ENCODE measurements at regions not wholly inside any gene's neighbourhood (a gene's known extent, or its start where the extent isn't known, plus 50 kb on each side); places are given as distances from the start of the nearest gene placed in this dataset.

DNA sequence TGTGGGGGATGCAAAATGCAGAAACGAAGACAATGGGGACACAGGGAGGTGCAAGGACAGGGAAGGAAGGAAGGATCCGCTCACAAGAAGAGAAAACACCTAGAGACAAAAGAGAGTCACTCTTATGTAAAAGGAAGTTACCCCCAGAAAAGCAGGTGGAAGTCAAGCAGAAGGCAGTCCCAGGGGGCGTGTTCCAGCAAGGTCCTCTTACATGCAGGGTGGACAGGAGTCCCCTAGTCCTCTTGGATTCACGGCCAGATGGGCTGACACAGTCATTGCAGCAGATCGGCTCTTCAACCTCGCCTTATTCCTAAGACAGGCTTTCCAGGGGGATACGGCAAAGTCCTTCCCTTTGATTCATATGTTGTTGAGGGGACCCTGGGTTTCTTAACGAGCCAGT, 83.9 kb upstream of the SPATA13 start:
- Histone ChIP-seq H3K9me3 (ENCODE audit: control insufficient read depth in 2 of 3, low read length in 3 of 3) (no peaks in the 10 kb centered on the region), H3K27me3 (ENCODE audit: control insufficient read depth in 2 of 2, insufficient read depth in 2 of 2, low read length in 2 of 2) (no peaks in the 10 kb centered on the region), H3K4me3 (ENCODE audit: low read length) (no peak overlapping the region), H3K4me1 (ENCODE audit: control insufficient read depth in 2 of 2, insufficient read depth in 2 of 2, low read length in 2 of 2) (no peaks in the 10 kb centered on the region), H3K27ac (ENCODE audit: low read depth, low read length) (no peak overlapping the region), H3K36me3 (ENCODE audit: control insufficient read depth in 2 of 3, insufficient read depth in 3 of 3, low read length in 3 of 3) (no peaks in the 10 kb centered on the region)
- DNase-seq (no peak), ATAC-seq (no peak)
- ChIA-PET POLR2A (no interaction called here), CTCF (no interaction called here)
- Mint-ChIP-seq H3K27me3 (peaks cover 0 to 12% (median 3%) of the 10 kb centered on the region in 5 donors), H3K36me3 (no peaks in the 10 kb centered on the region), H3K4me1 (peaks cover 0 to 10% (median 3%) of the 10 kb centered on the region in 7 donors), H3K27ac (no peak overlapping the region), H3K4me3 (peak overlapping the region in 1 of 10 donors; percentile 43), H3K9me3 (no peaks in the 10 kb centered on the region)
- intact Hi-C loops (cut with micrococcal nuclease): no loop called here

DNA sequence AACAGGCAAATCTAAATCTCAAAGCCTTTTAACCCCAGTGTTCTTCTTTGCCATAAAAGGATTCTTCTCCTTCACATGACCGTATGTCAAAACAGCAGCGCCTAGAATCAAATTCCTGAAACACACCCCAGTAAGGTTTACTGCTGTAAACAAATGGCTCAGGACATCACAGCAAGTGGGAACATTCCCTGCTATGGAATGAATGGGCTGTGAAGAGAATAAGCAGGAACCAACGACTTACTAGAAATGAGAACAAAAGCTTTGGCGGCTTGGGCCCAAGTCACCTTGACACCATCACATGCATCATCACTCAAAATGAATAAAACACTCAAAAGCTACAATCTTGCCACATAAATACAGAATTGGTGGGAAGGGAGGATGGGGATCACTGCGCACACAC, 80.4 kb upstream of the SPATA13 start:
- Mint-ChIP-seq H3K4me1 (peaks cover 0 to 6% (median 3%) of the 10 kb centered on the region in 7 donors), H3K27me3 (peaks cover 0 to 7% (median 0%) of the 10 kb centered on the region in 5 donors), H3K36me3 (no peaks in the 10 kb centered on the region), H3K4me3 (no peak overlapping the region), H3K27ac (no peak overlapping the region), H3K9me3 (no peaks in the 10 kb centered on the region)
- Histone ChIP-seq H3K4me3 (ENCODE audit: low read length) (no peak overlapping the region), H3K9me3 (ENCODE audit: control insufficient read depth in 2 of 3, low read length in 3 of 3) (no peaks in the 10 kb centered on the region), H3K27me3 (ENCODE audit: control insufficient read depth in 2 of 2, insufficient read depth in 2 of 2, low read length in 2 of 2) (no peaks in the 10 kb centered on the region), H3K4me1 (ENCODE audit: control insufficient read depth in 2 of 2, insufficient read depth in 2 of 2, low read length in 2 of 2) (no peaks in the 10 kb centered on the region), H3K27ac (ENCODE audit: low read depth, low read length) (no peak overlapping the region), H3K36me3 (ENCODE audit: control insufficient read depth in 2 of 3, insufficient read depth in 3 of 3, low read length in 3 of 3) (no peaks in the 10 kb centered on the region)
- no peak for ATAC-seq
- intact Hi-C loops (cut with micrococcal nuclease): no loop called here
- CTCF ChIA-PET: no interaction called here
- POLR2A ChIA-PET: no interaction called here
- no peak for DNase-seq

DNA sequence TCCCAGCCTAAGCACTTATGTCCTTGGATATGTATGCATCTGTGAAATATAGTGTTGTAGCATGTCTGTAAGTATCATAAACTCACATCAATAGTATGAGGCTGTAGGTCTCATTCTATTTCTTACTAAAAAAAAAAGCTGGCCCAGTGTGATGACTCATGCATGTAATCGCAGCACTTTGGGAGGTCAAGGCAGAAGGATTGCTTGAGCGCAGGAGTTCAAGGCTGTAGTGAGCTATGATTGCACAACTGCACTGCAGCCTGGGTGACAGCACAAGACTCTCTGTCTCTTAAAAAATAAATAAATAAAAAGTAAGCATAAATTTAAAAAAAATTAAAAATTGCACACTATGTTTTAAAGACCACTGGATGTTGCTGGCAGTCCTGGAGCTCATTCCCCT, 79.1 kb upstream of the SPATA13 start:
- H3K27me3 Mint-ChIP-seq: peaks cover 0 to 9% (median 3%) of the 10 kb centered on the region in 5 donors
- no peak overlapping the region for H3K4me3 ChIP-seq (ENCODE audit: low read length)
- ATAC-seq (no peak), DNase-seq (no peak)
- no peaks in the 10 kb centered on the region for H3K27me3 ChIP-seq (ENCODE audit: control insufficient read depth in 2 of 2, insufficient read depth in 2 of 2, low read length in 2 of 2)
- H3K4me3 Mint-ChIP-seq: no peak overlapping the region
- ChIA-PET CTCF (interaction anchor here (0.6 kb wide), 1 partner anchor 123 kb away, joined by 3 read pairs; no protein-coding TSS in a partner anchor), POLR2A (no interaction called here)
- H3K27ac Mint-ChIP-seq: peak overlapping the region in 1 of 9 donors; percentile 60
- no peaks in the 10 kb centered on the region for H3K36me3 Mint-ChIP-seq
- H3K9me3 ChIP-seq (ENCODE audit: control insufficient read depth in 2 of 3, low read length in 3 of 3): no peaks in the 10 kb centered on the region
- no peaks in the 10 kb centered on the region for H3K36me3 ChIP-seq (ENCODE audit: control insufficient read depth in 2 of 3, insufficient read depth in 3 of 3, low read length in 3 of 3)
- intact Hi-C loops (cut with micrococcal nuclease): no loop called here
- no peaks in the 10 kb centered on the region for H3K9me3 Mint-ChIP-seq
- H3K4me1 ChIP-seq (ENCODE audit: control insufficient read depth in 2 of 2, insufficient read depth in 2 of 2, low read length in 2 of 2): no peaks in the 10 kb centered on the region
- peaks cover 0 to 3% (median 2%) of the 10 kb centered on the region in 7 donors for H3K4me1 Mint-ChIP-seq
- H3K27ac ChIP-seq (ENCODE audit: low read depth, low read length): no peak overlapping the region

DNA sequence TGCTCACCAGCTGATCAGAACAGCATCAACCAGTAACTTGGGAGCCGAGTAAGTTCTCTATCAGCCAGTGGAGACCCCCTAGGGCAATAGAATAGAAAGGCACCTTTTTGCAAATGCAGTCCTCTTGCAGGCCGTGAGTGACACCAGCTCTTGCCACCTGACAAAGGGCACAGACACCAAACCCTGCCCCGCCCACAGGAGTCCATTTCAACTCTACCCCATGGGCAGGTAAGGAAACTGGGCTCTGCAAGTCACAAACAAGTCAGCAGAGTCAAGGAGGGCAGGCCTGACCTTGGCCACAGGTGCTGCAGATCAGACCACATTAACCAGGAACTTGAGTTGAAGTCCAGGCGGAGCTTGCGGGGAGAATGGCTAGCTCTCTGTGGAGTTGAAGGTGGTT, 77.4 kb upstream of the SPATA13 start:
- Mint-ChIP-seq H3K36me3 (no peaks in the 10 kb centered on the region), H3K4me1 (no peaks in the 10 kb centered on the region), H3K27me3 (peaks cover 0 to 13% (median 3%) of the 10 kb centered on the region in 5 donors), H3K4me3 (no peak overlapping the region), H3K9me3 (no peaks in the 10 kb centered on the region), H3K27ac (no peak overlapping the region)
- ChIA-PET CTCF (interaction anchor here (0.8 kb wide), 1 partner anchor 445 kb away, joined by 3 read pairs; no protein-coding TSS in a partner anchor), POLR2A (no interaction called here)
- ATAC-seq: no peak
- Histone ChIP-seq H3K4me1 (ENCODE audit: control insufficient read depth in 2 of 2, insufficient read depth in 2 of 2, low read length in 2 of 2) (no peaks in the 10 kb centered on the region), H3K27me3 (ENCODE audit: control insufficient read depth in 2 of 2, insufficient read depth in 2 of 2, low read length in 2 of 2) (no peaks in the 10 kb centered on the region), H3K27ac (ENCODE audit: low read depth, low read length) (no peak overlapping the region), H3K4me3 (ENCODE audit: low read length) (no peak overlapping the region), H3K36me3 (ENCODE audit: control insufficient read depth in 2 of 3, insufficient read depth in 3 of 3, low read length in 3 of 3) (no peaks in the 10 kb centered on the region), H3K9me3 (ENCODE audit: control insufficient read depth in 2 of 3, low read length in 3 of 3) (no peaks in the 10 kb centered on the region)
- intact Hi-C loops (cut with micrococcal nuclease): no loop called here
- no peak for DNase-seq

DNA sequence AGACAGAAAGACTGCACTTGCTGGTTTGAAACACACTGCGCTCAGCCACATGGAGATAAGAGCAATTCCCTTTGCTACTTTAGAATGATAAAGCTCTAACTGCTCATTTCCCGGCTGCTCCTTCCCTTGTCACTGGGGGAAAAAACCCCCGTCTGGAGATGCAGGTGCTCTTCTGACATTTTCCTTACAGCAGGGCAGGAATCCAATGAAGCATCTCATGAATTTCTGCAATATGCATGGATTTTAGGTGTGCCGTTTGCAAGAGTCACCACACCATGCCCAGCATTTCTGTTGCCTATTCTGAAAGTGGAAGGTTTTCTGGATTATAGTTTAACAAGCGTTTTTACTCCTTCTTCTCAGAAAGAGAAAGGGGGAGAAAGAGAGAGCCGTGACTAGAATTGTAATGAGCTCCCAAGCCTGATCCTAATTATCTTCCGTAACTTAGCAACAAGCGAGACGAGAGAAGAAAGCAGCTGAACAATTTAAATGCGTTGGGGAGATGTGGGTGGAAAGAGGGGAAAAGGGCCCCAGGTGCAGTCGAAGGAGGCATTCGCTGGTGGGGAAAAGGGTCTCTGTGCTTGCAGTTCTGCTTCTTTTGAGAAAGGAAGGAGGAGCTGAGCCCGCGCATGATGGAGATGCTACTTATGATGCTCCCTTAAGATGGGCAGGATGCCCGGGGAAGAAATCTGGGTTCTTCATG, 76.6 kb upstream of the SPATA13 start:
- Histone ChIP-seq H3K4me3 (ENCODE audit: low read length) (no peak overlapping the region), H3K27ac (ENCODE audit: low read depth, low read length) (no peak overlapping the region), H3K36me3 (ENCODE audit: control insufficient read depth in 2 of 3, insufficient read depth in 3 of 3, low read length in 3 of 3) (no peaks in the 10 kb centered on the region), H3K9me3 (ENCODE audit: control insufficient read depth in 2 of 3, low read length in 3 of 3) (no peaks in the 10 kb centered on the region), H3K4me1 (ENCODE audit: control insufficient read depth in 2 of 2, insufficient read depth in 2 of 2, low read length in 2 of 2) (no peaks in the 10 kb centered on the region), H3K27me3 (ENCODE audit: control insufficient read depth in 2 of 2, insufficient read depth in 2 of 2, low read length in 2 of 2) (no peaks in the 10 kb centered on the region)
- CTCF ChIA-PET: interaction anchor here (0.7 to 0.8 kb wide), 2 partner anchors 147 to 444 kb away, joined by 3 to 4 read pairs; no protein-coding TSS in a partner anchor
- POLR2A ChIA-PET: no interaction called here
- DNase-seq: no peak
- peak overlapping the region in 1 of 9 donors; percentile 62 for H3K27ac Mint-ChIP-seq
- H3K36me3 Mint-ChIP-seq: no peaks in the 10 kb centered on the region
- H3K9me3 Mint-ChIP-seq: no peaks in the 10 kb centered on the region
- ATAC-seq: no peak
- no peak overlapping the region for H3K4me3 Mint-ChIP-seq
- H3K4me1 Mint-ChIP-seq: no peaks in the 10 kb centered on the region
- intact Hi-C loops (cut with micrococcal nuclease): no loop called here
- H3K27me3 Mint-ChIP-seq: peaks cover 0 to 13% (median 3%) of the 10 kb centered on the region in 5 donors

DNA sequence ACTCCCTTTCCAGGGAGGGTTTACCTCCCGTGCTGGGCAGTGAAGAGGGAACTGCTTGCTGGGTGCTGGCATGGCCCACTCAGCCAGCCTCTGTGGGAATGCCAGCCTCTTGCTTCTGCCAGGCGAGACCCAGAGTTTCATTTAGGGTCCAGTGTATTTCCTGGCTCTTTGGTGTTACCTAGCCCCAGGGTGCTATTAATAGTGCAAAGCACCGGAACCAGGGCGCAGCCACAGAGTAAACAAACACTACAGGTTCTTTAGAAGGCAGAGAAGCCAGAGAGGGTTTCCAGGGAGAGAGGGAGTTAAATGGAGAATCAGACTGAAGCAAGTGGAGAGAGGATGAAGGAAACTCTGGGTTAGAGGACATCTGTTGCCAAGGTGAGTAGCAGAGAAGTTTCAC, 74.9 kb upstream of the SPATA13 start:
- Histone ChIP-seq H3K9me3 (ENCODE audit: control insufficient read depth in 2 of 3, low read length in 3 of 3) (no peaks in the 10 kb centered on the region), H3K4me1 (ENCODE audit: control insufficient read depth in 2 of 2, insufficient read depth in 2 of 2, low read length in 2 of 2) (no peaks in the 10 kb centered on the region), H3K27me3 (ENCODE audit: control insufficient read depth in 2 of 2, insufficient read depth in 2 of 2, low read length in 2 of 2) (no peaks in the 10 kb centered on the region), H3K27ac (ENCODE audit: low read depth, low read length) (no peak overlapping the region), H3K4me3 (ENCODE audit: low read length) (no peak overlapping the region), H3K36me3 (ENCODE audit: control insufficient read depth in 2 of 3, insufficient read depth in 3 of 3, low read length in 3 of 3) (no peaks in the 10 kb centered on the region)
- Mint-ChIP-seq H3K27me3 (peaks cover 0 to 20% (median 3%) of the 10 kb centered on the region in 5 donors), H3K9me3 (no peaks in the 10 kb centered on the region), H3K4me3 (no peak overlapping the region), H3K4me1 (peaks cover 0 to 2% (median 0%) of the 10 kb centered on the region in 7 donors), H3K27ac (no peak overlapping the region), H3K36me3 (no peaks in the 10 kb centered on the region)
- ChIA-PET POLR2A (no interaction called here), CTCF (no interaction called here)
- intact Hi-C loops (cut with micrococcal nuclease): no loop called here
- DNase-seq (no peak), ATAC-seq (no peak)

DNA sequence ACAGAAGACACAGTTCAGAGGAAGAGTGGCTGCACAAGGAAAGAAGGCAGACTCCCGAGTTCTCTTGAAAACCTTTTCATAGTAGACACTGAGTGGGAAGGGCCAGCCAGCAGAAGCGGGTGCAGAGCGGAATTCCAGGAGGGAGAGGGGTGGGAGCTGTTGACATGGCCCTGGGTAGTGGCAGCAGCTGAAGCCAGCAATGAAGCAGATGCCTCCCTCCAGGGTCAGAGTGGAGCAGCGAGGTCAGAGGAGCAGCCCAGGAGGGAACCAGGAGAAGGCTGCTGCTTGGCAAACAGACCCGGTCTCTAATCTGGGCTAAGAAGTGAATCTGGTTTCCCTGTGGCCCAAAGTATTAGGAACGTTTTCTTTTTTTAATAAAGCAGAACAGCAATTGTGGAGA, 73.9 kb upstream of the SPATA13 start:
- Histone ChIP-seq H3K36me3 (ENCODE audit: control insufficient read depth in 2 of 3, insufficient read depth in 3 of 3, low read length in 3 of 3) (no peaks in the 10 kb centered on the region), H3K27me3 (ENCODE audit: control insufficient read depth in 2 of 2, insufficient read depth in 2 of 2, low read length in 2 of 2) (no peaks in the 10 kb centered on the region), H3K9me3 (ENCODE audit: control insufficient read depth in 2 of 3, low read length in 3 of 3) (no peaks in the 10 kb centered on the region), H3K4me3 (ENCODE audit: low read length) (no peak overlapping the region), H3K27ac (ENCODE audit: low read depth, low read length) (no peak overlapping the region), H3K4me1 (ENCODE audit: control insufficient read depth in 2 of 2, insufficient read depth in 2 of 2, low read length in 2 of 2) (no peaks in the 10 kb centered on the region)
- ChIA-PET CTCF (no interaction called here), POLR2A (no interaction called here)
- peaks cover 0 to 21% (median 3%) of the 10 kb centered on the region in 5 donors for H3K27me3 Mint-ChIP-seq
- no peak overlapping the region for H3K27ac Mint-ChIP-seq
- intact Hi-C loops (cut with micrococcal nuclease): no loop called here
- H3K9me3 Mint-ChIP-seq: no peaks in the 10 kb centered on the region
- no peaks in the 10 kb centered on the region for H3K36me3 Mint-ChIP-seq
- no peak overlapping the region for H3K4me3 Mint-ChIP-seq
- ATAC-seq (no peak), DNase-seq (no peak)
- H3K4me1 Mint-ChIP-seq: peaks cover 0 to 2% (median 0%) of the 10 kb centered on the region in 7 donors
